ENCODE measurements at regions not wholly inside any gene's neighbourhood (a gene's known extent, or its start where the extent isn't known, plus 50 kb on each side); places are given as distances from the start of the nearest gene placed in this dataset.
"Not testable (repeated sequence)": the region's sequence is repeated elsewhere in the genome, so short reads cannot be mapped to it uniquely, and the experiment has no call there.

- H3K9me3 ChIP-seq (ENCODE audit: insufficient read depth, low read length, severe bottlenecking) = no peaks in the 10 kb centered on the region
- H3K79me2 ChIP-seq (ENCODE audit: insufficient read depth, low read length) = no peaks in the 10 kb centered on the region
- H2AFZ ChIP-seq (ENCODE audit: low read depth, low read length) = no peak overlapping the region
- TF ChIP-seq CTCF (IDR thresholded peaks at IDR 0.05; ENCODE audit: borderline replicate concordance, extremely low read depth, low read length, poor library complexity, severe bottlenecking) (no peak), EZH2 (IDR thresholded peaks at IDR 0.05; ENCODE audit: borderline replicate concordance, low read depth, low read length, severe bottlenecking) (no peak)
- no peaks in the 10 kb centered on the region for H3K36me3 ChIP-seq (ENCODE audit: insufficient read depth, low read length)
- no peaks in the 10 kb centered on the region for H3K4me1 ChIP-seq (ENCODE audit: insufficient read depth, low read length)
- H3K9ac ChIP-seq (ENCODE audit: low read depth, low read length) = no peak overlapping the region
- H3K4me2 ChIP-seq (ENCODE audit: insufficient read depth, low read length) = no peak overlapping the region
- no peaks in the 10 kb centered on the region for H4K20me1 ChIP-seq (ENCODE audit: insufficient read depth, low read length)
- no peak overlapping the region for H3K4me3 ChIP-seq (ENCODE audit: low read depth in 1 of 2, low read length in 2 of 2)
- DNase-seq (no peak), ATAC-seq (ENCODE audit: insufficient read depth, low read depth) (no peak)
- H3K27ac ChIP-seq (ENCODE audit: low read length) = no peak overlapping the region
- peaks cover 6% of the 10 kb centered on the region for H3K27me3 ChIP-seq (ENCODE audit: insufficient read depth, low read length, poor library complexity)
Measured at GRCh38 chr10:23918090-23918723, 290.7 kb upstream of the KIAA1217 start.

GRCh38 chr10:23918839-23919238 lies 290.1 kb upstream of the KIAA1217 start:
- Histone ChIP-seq H4K20me1 (ENCODE audit: insufficient read depth, low read length) (no peaks in the 10 kb centered on the region), H3K27ac (ENCODE audit: low read length) (no peak overlapping the region)
- no peak for DNase-seq

GRCh38 chr10:23927576-23928325 lies 281.2 kb upstream of the KIAA1217 start:
- Histone ChIP-seq H3K27ac (ENCODE audit: low read length) (no peak overlapping the region), H4K20me1 (ENCODE audit: insufficient read depth, low read length) (no peaks in the 10 kb centered on the region), H3K36me3 (ENCODE audit: insufficient read depth, low read length) (no peaks in the 10 kb centered on the region), H3K27me3 (ENCODE audit: insufficient read depth, low read length, poor library complexity) (no peaks in the 10 kb centered on the region), H3K79me2 (ENCODE audit: insufficient read depth, low read length) (no peaks in the 10 kb centered on the region), H3K4me1 (ENCODE audit: insufficient read depth, low read length) (no peaks in the 10 kb centered on the region), H3K9me3 (ENCODE audit: insufficient read depth, low read length, severe bottlenecking) (no peaks in the 10 kb centered on the region), H3K9ac (ENCODE audit: low read depth, low read length) (no peak overlapping the region), H2AFZ (ENCODE audit: low read depth, low read length) (no peak overlapping the region), H3K4me3 (ENCODE audit: low read depth in 1 of 2, low read length in 2 of 2) (no peak overlapping the region), H3K4me2 (ENCODE audit: insufficient read depth, low read length) (no peak overlapping the region)
- DNase-seq = no peak
- ATAC-seq (ENCODE audit: insufficient read depth, low read depth) = no peak
- TF ChIP-seq EZH2 (IDR thresholded peaks at IDR 0.05; ENCODE audit: borderline replicate concordance, low read depth, low read length, severe bottlenecking) = no peak
- TF ChIP-seq CTCF (IDR thresholded peaks at IDR 0.05; ENCODE audit: borderline replicate concordance, extremely low read depth, low read length, poor library complexity, severe bottlenecking) = no peak

More at GRCh38 chr10:23918839-23919238, 290.1 kb upstream of the KIAA1217 start:
- no peak overlapping the region for H3K4me2 ChIP-seq (ENCODE audit: insufficient read depth, low read length)
- no peaks in the 10 kb centered on the region for H3K9me3 ChIP-seq (ENCODE audit: insufficient read depth, low read length, severe bottlenecking)
- H3K79me2 ChIP-seq (ENCODE audit: insufficient read depth, low read length) = no peaks in the 10 kb centered on the region
- no peak for TF ChIP-seq EZH2 (IDR thresholded peaks at IDR 0.05; ENCODE audit: borderline replicate concordance, low read depth, low read length, severe bottlenecking)
- no peak for TF ChIP-seq CTCF (IDR thresholded peaks at IDR 0.05; ENCODE audit: borderline replicate concordance, extremely low read depth, low read length, poor library complexity, severe bottlenecking)
- no peak for ATAC-seq (ENCODE audit: insufficient read depth, low read depth)
- H3K9ac ChIP-seq (ENCODE audit: low read depth, low read length) = no peak overlapping the region
- H3K4me3 ChIP-seq (ENCODE audit: low read depth in 1 of 2, low read length in 2 of 2) = no peak overlapping the region
- H3K27me3 ChIP-seq (ENCODE audit: insufficient read depth, low read length, poor library complexity) = peaks cover 6% of the 10 kb centered on the region
- H3K4me1 ChIP-seq (ENCODE audit: insufficient read depth, low read length) = no peaks in the 10 kb centered on the region
- no peak overlapping the region for H2AFZ ChIP-seq (ENCODE audit: low read depth, low read length)
- no peaks in the 10 kb centered on the region for H3K36me3 ChIP-seq (ENCODE audit: insufficient read depth, low read length)

GRCh38 chr10:23934023-23934422 lies 274.9 kb upstream of the KIAA1217 start:
- H3K27ac ChIP-seq (ENCODE audit: low read length); H3K79me2 ChIP-seq (ENCODE audit: insufficient read depth, low read length); H3K36me3 ChIP-seq (ENCODE audit: insufficient read depth, low read length); H3K4me2 ChIP-seq (ENCODE audit: insufficient read depth, low read length); H3K27me3 ChIP-seq (ENCODE audit: insufficient read depth, low read length, poor library complexity); H3K4me1 ChIP-seq (ENCODE audit: insufficient read depth, low read length); ATAC-seq (ENCODE audit: insufficient read depth, low read depth); H3K4me3 ChIP-seq (ENCODE audit: low read depth in 1 of 2, low read length in 2 of 2); H3K9ac ChIP-seq (ENCODE audit: low read depth, low read length); H2AFZ ChIP-seq (ENCODE audit: low read depth, low read length); H4K20me1 ChIP-seq (ENCODE audit: insufficient read depth, low read length); DNase-seq; H3K9me3 ChIP-seq (ENCODE audit: insufficient read depth, low read length, severe bottlenecking): not testable (repeated sequence)

All from DND-41 (cell line).